ENCODE measurements at regions not wholly inside any gene's neighbourhood (a gene's known extent, or its start where the extent isn't known, plus 50 kb on each side); places are given as distances from the start of the nearest gene placed in this dataset.
A peak's percentile ranks its signal among the peaks of the same experiment; 100 is the strongest.

- 0 to 85% (median 64%) methylated on average over 3 to 19 of the region's 24 CpGs; no CpG with 5 or more reads in 1 of the 10 experiments for WGBS, 10 experiments
- in situ Hi-C loops (cut with MboI; ENCODE audit: low pct_unique_long_range_greater_than_20kb in 2 of 9, low sequenced_read_pairs in 9 of 9, unreplicated experiment in 9 of 9) = no loop called here
- Histone ChIP-seq H3K4me1 (replicated peaks in 1 of 2) (peaks cover 0 to 11% of the 10 kb centered on the region in 2 donors), H3K4me3 (no peak overlapping the region), H3K27ac (no peak overlapping the region)
- peak in 6 of 8 experiments; percentile 34 to 77 (median 64) for ATAC-seq (replicated peaks in 6 of 8)
These were observed 445.5 kb upstream of the SGCG start for GRCh38 chr13:22735011-22735995.

GRCh38 chr13:22736084-22736767, 444.6 kb upstream of the SGCG start:
- ATAC-seq (replicated peaks in 6 of 8) = no peak
- Histone ChIP-seq H3K4me3 (no peak overlapping the region), H3K27ac (no peak overlapping the region), H3K4me1 (replicated peaks in 1 of 2) (peaks cover 0 to 11% of the 10 kb centered on the region in 2 donors)
- WGBS, 10 experiments = 20 to 100% (median 97%) methylated on average over 1 to 11 of the region's 28 CpGs; no CpG with 5 or more reads in 5 of the 10 experiments
- in situ Hi-C loops (cut with MboI; ENCODE audit: low pct_unique_long_range_greater_than_20kb in 2 of 9, low sequenced_read_pairs in 9 of 9, unreplicated experiment in 9 of 9) = no loop called here

DNA sequence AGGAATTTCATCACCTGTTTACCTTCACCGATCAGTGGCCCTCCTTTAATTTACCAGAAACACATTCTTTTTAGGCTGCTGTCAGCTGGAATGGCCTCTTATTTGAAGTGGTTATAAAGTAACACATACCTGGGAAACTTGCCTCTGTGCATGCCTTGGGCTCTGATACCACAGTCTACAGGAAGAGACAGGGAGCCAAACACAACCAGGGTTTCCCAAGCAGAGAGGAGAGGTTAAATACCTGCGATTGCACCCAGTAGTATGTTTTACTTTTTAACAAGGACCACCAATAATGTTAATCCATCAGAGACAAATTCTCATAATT, 444.0 kb upstream of the SGCG start:
- WGBS, 10 experiments = 0 to 100% (median 100%) methylated on average over 1 to 2 of the region's 2 CpGs; no CpG with 5 or more reads in 3 of the 10 experiments
- no peak for ATAC-seq (replicated peaks in 6 of 8)
- Histone ChIP-seq H3K27ac (no peak overlapping the region), H3K4me1 (replicated peaks in 1 of 2) (peaks cover 0 to 11% of the 10 kb centered on the region in 2 donors), H3K4me3 (no peak overlapping the region)
- in situ Hi-C loops (cut with MboI; ENCODE audit: low pct_unique_long_range_greater_than_20kb in 2 of 9, low sequenced_read_pairs in 9 of 9, unreplicated experiment in 9 of 9) = no loop called here

DNA sequence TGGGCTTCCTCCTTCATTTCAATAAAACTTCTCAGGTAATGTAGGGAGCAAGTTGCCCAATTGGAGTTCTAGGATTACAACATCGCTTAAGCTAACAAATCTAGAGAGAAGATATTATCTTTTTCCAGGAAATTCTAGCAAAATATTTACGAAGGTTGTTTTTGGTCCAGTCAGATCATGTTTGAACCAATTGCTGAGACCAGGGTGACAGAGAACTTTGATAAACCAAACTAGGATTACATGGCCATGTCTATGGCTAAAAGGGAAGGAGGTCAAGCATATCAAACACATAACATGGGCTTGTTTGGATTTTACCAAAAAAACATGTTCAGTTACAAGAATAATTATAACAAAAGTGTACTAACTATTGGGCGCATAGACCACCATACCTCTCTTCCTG, 442.4 kb upstream of the SGCG start:
- peaks cover 0 to 11% of the 10 kb centered on the region in 2 donors for H3K4me1 ChIP-seq (replicated peaks in 1 of 2)
- in situ Hi-C loops (cut with MboI; ENCODE audit: low pct_unique_long_range_greater_than_20kb in 2 of 9, low sequenced_read_pairs in 9 of 9, unreplicated experiment in 9 of 9) = no loop called here
- no peak overlapping the region for H3K4me3 ChIP-seq
- WGBS, 10 experiments = 3 to 100% (median 83%) methylated on average over 1 to 3 of the region's 3 CpGs; no CpG with 5 or more reads in 1 of the 10 experiments
- no peak overlapping the region for H3K27ac ChIP-seq
- no peak for ATAC-seq (replicated peaks in 6 of 8)

DNA sequence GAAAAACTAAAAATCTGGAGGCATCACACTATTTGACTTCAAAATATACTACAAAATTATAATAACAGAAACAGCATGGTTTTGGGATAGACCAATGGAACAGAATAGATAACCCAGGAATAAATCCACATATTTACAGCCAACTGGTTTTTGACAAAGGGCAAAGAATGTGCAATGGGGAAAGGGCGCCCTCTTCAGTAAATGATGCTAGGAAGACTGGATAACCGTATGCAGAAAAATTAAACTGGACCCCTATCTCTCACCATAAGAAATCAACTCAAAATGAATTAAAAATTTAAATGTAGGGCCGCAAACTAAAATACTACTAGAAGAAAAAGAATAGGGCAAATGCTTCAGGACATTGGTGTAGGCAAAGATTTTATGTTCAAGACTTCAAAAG, 440.5 kb upstream of the SGCG start:
- Histone ChIP-seq H3K4me1 (replicated peaks in 1 of 2) (peaks cover 0 to 5% of the 10 kb centered on the region in 2 donors), H3K4me3 (no peak overlapping the region), H3K27ac (no peak overlapping the region)
- no peak for ATAC-seq (replicated peaks in 6 of 8)
- 10 to 75% (median 41%) methylated on average over 2 to 3 of the region's 3 CpGs; no CpG with 5 or more reads in 1 of the 10 experiments for WGBS, 10 experiments
- in situ Hi-C loops (cut with MboI; ENCODE audit: low pct_unique_long_range_greater_than_20kb in 2 of 9, low sequenced_read_pairs in 9 of 9, unreplicated experiment in 9 of 9) = no loop called here

- in situ Hi-C loops (cut with MboI; ENCODE audit: low pct_unique_long_range_greater_than_20kb in 2 of 9, low sequenced_read_pairs in 9 of 9, unreplicated experiment in 9 of 9) = no loop called here
- no peaks in the 10 kb centered on the region for H3K4me1 ChIP-seq (replicated peaks in 1 of 2)
- H3K4me3 ChIP-seq = no peak overlapping the region
- no peak overlapping the region for H3K27ac ChIP-seq
- WGBS, 10 experiments = 57 to 100% (median 82%) methylated on average over 1 to 9 of the region's 24 CpGs
- no peak for ATAC-seq (replicated peaks in 6 of 8)
These were observed 435.9 kb upstream of the SGCG start for GRCh38 chr13:22744688-22745452.

DNA sequence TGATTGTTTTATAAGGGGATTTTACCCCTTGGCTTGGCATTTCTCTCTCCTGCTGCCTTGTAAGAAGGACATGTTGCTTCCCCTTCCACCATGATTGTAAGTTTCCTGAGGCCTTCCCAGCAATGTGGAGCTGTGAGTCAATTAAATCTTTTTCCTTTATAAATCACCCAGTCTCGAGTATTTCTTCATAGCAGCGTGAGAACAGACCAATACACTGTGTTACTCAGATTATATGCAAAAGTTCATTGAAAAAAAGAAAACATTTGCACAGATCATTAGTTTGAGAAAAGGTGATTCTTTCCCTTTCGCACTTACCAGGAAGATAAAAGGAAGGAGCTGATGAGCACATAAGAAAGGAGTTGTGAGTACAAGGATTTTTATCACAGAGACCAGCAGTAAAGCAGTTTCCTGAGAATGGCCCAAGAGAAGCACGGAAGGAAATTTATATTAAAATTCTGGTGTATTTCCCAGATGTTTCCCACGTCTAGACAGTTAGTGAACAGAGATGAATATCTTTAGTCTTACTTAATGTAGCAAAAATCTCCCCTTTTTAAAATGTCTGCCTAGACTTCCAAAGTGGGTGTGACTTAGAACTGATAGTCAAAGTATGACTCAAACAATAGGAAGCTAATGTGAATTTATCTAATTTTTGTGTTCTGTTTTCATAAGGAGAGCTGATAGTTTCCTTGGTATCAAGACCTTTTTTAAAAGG, 431.8 kb upstream of the SGCG start:
- peak in 1 of 8 experiments; percentile 53 for ATAC-seq (replicated peaks in 6 of 8)
- Histone ChIP-seq H3K4me1 (replicated peaks in 1 of 2) (no peaks in the 10 kb centered on the region), H3K4me3 (no peak overlapping the region), H3K27ac (no peak overlapping the region)
- in situ Hi-C loops (cut with MboI; ENCODE audit: low pct_unique_long_range_greater_than_20kb in 2 of 9, low sequenced_read_pairs in 9 of 9, unreplicated experiment in 9 of 9) = no loop called here
- 0 to 100% (median 69%) methylated on average over 2 to 5 of the region's 5 CpGs; no CpG with 5 or more reads in 1 of the 10 experiments for WGBS, 10 experiments

- H3K27ac ChIP-seq = no peak overlapping the region
- in situ Hi-C loops (cut with MboI; ENCODE audit: low pct_unique_long_range_greater_than_20kb in 2 of 9, low sequenced_read_pairs in 9 of 9, unreplicated experiment in 9 of 9) = loop anchor here in 4 of 9 experiments (25.0 kb wide), 1 partner anchor 1112 kb away; no protein-coding TSS in a partner anchor
- no peak for ATAC-seq (replicated peaks in 6 of 8)
- no peak overlapping the region for H3K4me3 ChIP-seq
- H3K4me1 ChIP-seq (replicated peaks in 1 of 2) = no peaks in the 10 kb centered on the region
- 0 to 100% (median 72%) methylated on average over 1 of the region's 1 CpG for WGBS, 10 experiments
These were observed 431.2 kb upstream of the SGCG start for GRCh38 chr13:22749626-22750025.

DNA sequence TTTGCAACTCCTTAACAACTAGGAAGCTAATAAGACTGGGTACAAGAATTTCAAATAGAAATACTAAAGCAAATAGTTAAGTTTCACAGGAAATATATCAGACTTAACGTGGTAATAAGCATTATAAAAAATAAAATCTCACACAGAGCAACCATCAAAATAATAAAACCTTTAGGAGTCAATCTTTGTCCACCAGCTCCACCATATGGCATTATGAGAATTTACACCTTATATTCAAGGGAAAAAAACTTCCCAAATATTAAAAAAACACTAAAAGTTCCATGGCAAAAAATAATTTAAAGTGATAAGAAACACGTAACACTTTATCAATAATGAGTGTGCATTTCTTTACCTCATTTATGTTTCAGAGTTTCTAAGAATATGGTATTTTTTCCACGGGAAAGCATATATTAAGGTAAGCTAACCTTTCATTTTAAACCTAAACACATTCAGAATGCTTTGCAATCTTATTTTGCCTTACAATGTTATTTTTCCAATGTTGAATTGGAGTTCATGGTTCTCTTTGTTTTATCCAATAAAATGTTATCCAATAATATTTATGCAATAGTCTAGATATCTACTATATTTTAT, 423.2 kb upstream of the SGCG start:
- H3K27ac ChIP-seq = no peak overlapping the region
- ATAC-seq (replicated peaks in 6 of 8) = peak in 2 of 8 experiments; percentile 34 to 41
- WGBS, 10 experiments = 0 to 80% (median 37%) methylated on average over 1 to 3 of the region's 3 CpGs
- no peak overlapping the region for H3K4me3 ChIP-seq
- H3K4me1 ChIP-seq (replicated peaks in 1 of 2) = no peaks in the 10 kb centered on the region
- in situ Hi-C loops (cut with MboI; ENCODE audit: low pct_unique_long_range_greater_than_20kb in 2 of 9, low sequenced_read_pairs in 9 of 9, unreplicated experiment in 9 of 9) = loop anchor here in 4 of 9 experiments (25.0 kb wide), 1 partner anchor 1120 kb away; no protein-coding TSS in a partner anchor

- in situ Hi-C loops (cut with MboI; ENCODE audit: low pct_unique_long_range_greater_than_20kb in 2 of 9, low sequenced_read_pairs in 9 of 9, unreplicated experiment in 9 of 9) = loop anchor here in 4 of 9 experiments (25.0 kb wide), 1 partner anchor 1121 kb away; no protein-coding TSS in a partner anchor
- ATAC-seq (replicated peaks in 6 of 8) = peak in 2 of 8 experiments; percentile 19 to 31
- Histone ChIP-seq H3K4me1 (replicated peaks in 1 of 2) (no peaks in the 10 kb centered on the region), H3K27ac (no peak overlapping the region), H3K4me3 (no peak overlapping the region)
- whole genome bisulfite sequencing, 10 experiments = 0 to 83% (median 46%) methylated on average over 1 to 4 of the region's 4 CpGs; no CpG with 5 or more reads in 2 of the 10 experiments
These were observed 422.5 kb upstream of the SGCG start for GRCh38 chr13:22758245-22758644.

GRCh38 chr13:22761709-22762108, 419.1 kb upstream of the SGCG start:
- no peak overlapping the region for H3K27ac ChIP-seq
- H3K4me1 ChIP-seq (replicated peaks in 1 of 2) = peaks cover 0 to 2% of the 10 kb centered on the region in 2 donors
- in situ Hi-C loops (cut with MboI; ENCODE audit: low pct_unique_long_range_greater_than_20kb in 2 of 9, low sequenced_read_pairs in 9 of 9, unreplicated experiment in 9 of 9) = loop anchor here in 4 of 9 experiments (25.0 kb wide), 1 partner anchor 1124 kb away; no protein-coding TSS in a partner anchor
- WGBS, 10 experiments = 0 to 98% (median 90%) methylated on average over 1 to 5 of the region's 5 CpGs
- no peak for ATAC-seq (replicated peaks in 6 of 8)
- no peak overlapping the region for H3K4me3 ChIP-seq

DNA sequence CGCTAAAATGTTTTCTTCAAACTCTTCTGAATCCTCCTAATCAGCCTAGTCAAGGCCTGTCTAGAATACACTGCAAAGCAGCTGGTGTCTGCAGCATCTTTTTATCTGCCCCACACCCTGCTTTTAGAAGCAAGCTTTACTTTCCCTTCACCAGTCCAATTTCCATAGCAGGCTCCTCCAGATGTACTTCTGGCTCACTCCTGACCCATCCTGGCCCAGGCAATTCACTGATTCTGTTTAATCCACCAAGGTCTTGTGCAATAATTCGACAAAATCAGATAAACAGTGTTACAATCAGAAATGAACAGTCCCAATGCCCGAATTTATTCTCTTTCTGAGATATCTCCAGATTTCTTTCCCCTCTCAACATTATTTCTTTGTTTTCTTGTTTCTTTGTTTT, 415.2 kb upstream of the SGCG start:
- in situ Hi-C loops (cut with MboI; ENCODE audit: low pct_unique_long_range_greater_than_20kb in 2 of 9, low sequenced_read_pairs in 9 of 9, unreplicated experiment in 9 of 9) = loop anchor here in 4 of 9 experiments (25.0 kb wide), 1 partner anchor 1128 kb away; no protein-coding TSS in a partner anchor
- H3K4me3 ChIP-seq = no peak overlapping the region
- 0 to 95% (median 64%) methylated on average over 2 to 3 of the region's 3 CpGs for WGBS, 10 experiments
- peaks cover 0 to 2% of the 10 kb centered on the region in 2 donors for H3K4me1 ChIP-seq (replicated peaks in 1 of 2)
- H3K27ac ChIP-seq = no peak overlapping the region
- peak in 1 of 8 experiments; percentile 55 for ATAC-seq (replicated peaks in 6 of 8)

Data from motor neuron (in vitro differentiated cells).